ENCODE measurements at regions not wholly inside any gene's neighbourhood (a gene's known extent, or its start where the extent isn't known, plus 50 kb on each side); places are given as distances from the start of the nearest gene placed in this dataset.

- Histone ChIP-seq H3K4me2 (ENCODE audit: low read length) (no peak overlapping the region), H2BK5ac (ENCODE audit: low read depth, low read length, poor library complexity) (no peak overlapping the region), H4K91ac (ENCODE audit: low read depth, low read length) (no peak overlapping the region), H3K27me3 (ENCODE audit: insufficient read depth, low read length) (no peaks in the 10 kb centered on the region), H3K79me2 (ENCODE audit: control insufficient read depth, insufficient read depth, low read length, poor library complexity) (no peaks in the 10 kb centered on the region), H3K18ac (ENCODE audit: low read length) (no peak overlapping the region), H3K9me3 (ENCODE audit: insufficient read depth, low read depth, low read length) (no peaks in the 10 kb centered on the region), H3K4me1 (ENCODE audit: control insufficient read depth in 1 of 2, insufficient read depth in 2 of 2, low read length in 2 of 2) (no peaks in the 10 kb centered on the region), H2BK12ac (ENCODE audit: low read length) (no peak overlapping the region), H3K4ac (ENCODE audit: low read depth, low read length) (no peak overlapping the region), H3K79me1 (ENCODE audit: low read length) (no peaks in the 10 kb centered on the region), H3K27ac (ENCODE audit: low read depth, low read length) (no peak overlapping the region), H3K4me3 (ENCODE audit: low read depth, low read length) (no peak overlapping the region), H2AFZ (ENCODE audit: insufficient read depth, low read length, poor library complexity) (no peak overlapping the region), H3K9ac (ENCODE audit: low read length) (no peak overlapping the region), H4K8ac (ENCODE audit: low read depth, low read length) (no peak overlapping the region), H2AK5ac (ENCODE audit: low read length) (no peak overlapping the region), H3K36me3 (ENCODE audit: control insufficient read depth in 1 of 2, insufficient read depth in 2 of 2, low read length in 2 of 2) (no peaks in the 10 kb centered on the region), H2BK120ac (ENCODE audit: insufficient read depth, low read length, poor library complexity) (no peak overlapping the region), H3K23ac (ENCODE audit: low read length) (no peak overlapping the region), H4K12ac (ENCODE audit: low read depth, low read length) (no peak overlapping the region), H3K14ac (ENCODE audit: low read length) (no peak overlapping the region)
- WGBS (ENCODE audit: extremely low coverage, insufficient coverage, insufficient read length), result no CpG with 5 or more reads among the region's 10 CpGs
- DNase-seq, result peak; percentile 5 to 33
These were observed 182.5 kb upstream of the NPY2R start for GRCh38 chr4:155025762-155026457.

GRCh38 chr4:155026715-155027114 is 181.7 kb upstream of the NPY2R start:
- H3K4me3 ChIP-seq (ENCODE audit: low read depth, low read length), result no peak overlapping the region
- H3K18ac ChIP-seq (ENCODE audit: low read length), result no peak overlapping the region
- no peaks in the 10 kb centered on the region for H3K27me3 ChIP-seq (ENCODE audit: insufficient read depth, low read length)
- no peak overlapping the region for H2AFZ ChIP-seq (ENCODE audit: insufficient read depth, low read length, poor library complexity)
- no peak overlapping the region for H3K27ac ChIP-seq (ENCODE audit: low read depth, low read length)
- H3K9ac ChIP-seq (ENCODE audit: low read length), result no peak overlapping the region
- no peak overlapping the region for H2AK5ac ChIP-seq (ENCODE audit: low read length)
- H3K9me3 ChIP-seq (ENCODE audit: insufficient read depth, low read depth, low read length), result no peaks in the 10 kb centered on the region
- H2BK12ac ChIP-seq (ENCODE audit: low read length), result no peak overlapping the region
- no peak overlapping the region for H4K12ac ChIP-seq (ENCODE audit: low read depth, low read length)
- no peaks in the 10 kb centered on the region for H3K4me1 ChIP-seq (ENCODE audit: control insufficient read depth in 1 of 2, insufficient read depth in 2 of 2, low read length in 2 of 2)
- no peaks in the 10 kb centered on the region for H3K36me3 ChIP-seq (ENCODE audit: control insufficient read depth in 1 of 2, insufficient read depth in 2 of 2, low read length in 2 of 2)
- H3K4me2 ChIP-seq (ENCODE audit: low read length), result no peak overlapping the region
- H3K23ac ChIP-seq (ENCODE audit: low read length), result no peak overlapping the region
- no peak overlapping the region for H3K4ac ChIP-seq (ENCODE audit: low read depth, low read length)
- DNase-seq, result no peak
- no CpG with 5 or more reads among the region's 6 CpGs for WGBS (ENCODE audit: extremely low coverage, insufficient coverage, insufficient read length)
- H4K91ac ChIP-seq (ENCODE audit: low read depth, low read length), result no peak overlapping the region
- no peaks in the 10 kb centered on the region for H3K79me2 ChIP-seq (ENCODE audit: control insufficient read depth, insufficient read depth, low read length, poor library complexity)
- H4K8ac ChIP-seq (ENCODE audit: low read depth, low read length), result no peak overlapping the region
- no peak overlapping the region for H3K14ac ChIP-seq (ENCODE audit: low read length)
- no peak overlapping the region for H2BK120ac ChIP-seq (ENCODE audit: insufficient read depth, low read length, poor library complexity)
- H2BK5ac ChIP-seq (ENCODE audit: low read depth, low read length, poor library complexity), result no peak overlapping the region
- no peaks in the 10 kb centered on the region for H3K79me1 ChIP-seq (ENCODE audit: low read length)

GRCh38 chr4:155032521-155033229 is 175.8 kb upstream of the NPY2R start:
- no peak overlapping the region for H2AK5ac ChIP-seq (ENCODE audit: low read length)
- H2BK120ac ChIP-seq (ENCODE audit: insufficient read depth, low read length, poor library complexity), result no peak overlapping the region
- no peak overlapping the region for H4K12ac ChIP-seq (ENCODE audit: low read depth, low read length)
- no peak overlapping the region for H3K9ac ChIP-seq (ENCODE audit: low read length)
- H3K23ac ChIP-seq (ENCODE audit: low read length), result no peak overlapping the region
- no peak overlapping the region for H2BK12ac ChIP-seq (ENCODE audit: low read length)
- H3K9me3 ChIP-seq (ENCODE audit: insufficient read depth, low read depth, low read length), result no peaks in the 10 kb centered on the region
- H3K18ac ChIP-seq (ENCODE audit: low read length), result no peak overlapping the region
- no peak overlapping the region for H3K4ac ChIP-seq (ENCODE audit: low read depth, low read length)
- H4K91ac ChIP-seq (ENCODE audit: low read depth, low read length), result no peak overlapping the region
- no peak overlapping the region for H2BK5ac ChIP-seq (ENCODE audit: low read depth, low read length, poor library complexity)
- H3K4me2 ChIP-seq (ENCODE audit: low read length), result no peak overlapping the region
- no peak overlapping the region for H3K27ac ChIP-seq (ENCODE audit: low read depth, low read length)
- H4K8ac ChIP-seq (ENCODE audit: low read depth, low read length), result no peak overlapping the region
- H3K27me3 ChIP-seq (ENCODE audit: insufficient read depth, low read length), result no peaks in the 10 kb centered on the region
- no peaks in the 10 kb centered on the region for H3K4me1 ChIP-seq (ENCODE audit: control insufficient read depth in 1 of 2, insufficient read depth in 2 of 2, low read length in 2 of 2)
- no peak overlapping the region for H3K4me3 ChIP-seq (ENCODE audit: low read depth, low read length)
- WGBS (ENCODE audit: extremely low coverage, insufficient coverage, insufficient read length), result no CpG with 5 or more reads among the region's 5 CpGs
- H3K36me3 ChIP-seq (ENCODE audit: control insufficient read depth in 1 of 2, insufficient read depth in 2 of 2, low read length in 2 of 2), result no peaks in the 10 kb centered on the region
- no peaks in the 10 kb centered on the region for H3K79me2 ChIP-seq (ENCODE audit: control insufficient read depth, insufficient read depth, low read length, poor library complexity)
- no peak overlapping the region for H3K14ac ChIP-seq (ENCODE audit: low read length)
- H2AFZ ChIP-seq (ENCODE audit: insufficient read depth, low read length, poor library complexity), result no peak overlapping the region
- H3K79me1 ChIP-seq (ENCODE audit: low read length), result no peaks in the 10 kb centered on the region
- DNase-seq, result no peak

GRCh38 chr4:155033604-155034003 is 174.8 kb upstream of the NPY2R start:
- DNase-seq, result no peak
- no peak overlapping the region for H3K14ac ChIP-seq (ENCODE audit: low read length)
- H3K27ac ChIP-seq (ENCODE audit: low read depth, low read length), result no peak overlapping the region
- no peaks in the 10 kb centered on the region for H3K79me1 ChIP-seq (ENCODE audit: low read length)
- no peak overlapping the region for H2AK5ac ChIP-seq (ENCODE audit: low read length)
- no peak overlapping the region for H3K4me3 ChIP-seq (ENCODE audit: low read depth, low read length)
- no peak overlapping the region for H4K8ac ChIP-seq (ENCODE audit: low read depth, low read length)
- no peak overlapping the region for H3K4ac ChIP-seq (ENCODE audit: low read depth, low read length)
- no peaks in the 10 kb centered on the region for H3K27me3 ChIP-seq (ENCODE audit: insufficient read depth, low read length)
- H4K12ac ChIP-seq (ENCODE audit: low read depth, low read length), result no peak overlapping the region
- H3K36me3 ChIP-seq (ENCODE audit: control insufficient read depth in 1 of 2, insufficient read depth in 2 of 2, low read length in 2 of 2), result no peaks in the 10 kb centered on the region
- H3K9ac ChIP-seq (ENCODE audit: low read length), result no peak overlapping the region
- H3K79me2 ChIP-seq (ENCODE audit: control insufficient read depth, insufficient read depth, low read length, poor library complexity), result no peaks in the 10 kb centered on the region
- no peak overlapping the region for H2BK5ac ChIP-seq (ENCODE audit: low read depth, low read length, poor library complexity)
- H3K18ac ChIP-seq (ENCODE audit: low read length), result no peak overlapping the region
- H4K91ac ChIP-seq (ENCODE audit: low read depth, low read length), result no peak overlapping the region
- H2BK120ac ChIP-seq (ENCODE audit: insufficient read depth, low read length, poor library complexity), result no peak overlapping the region
- no CpG with 5 or more reads among the region's 4 CpGs for WGBS (ENCODE audit: extremely low coverage, insufficient coverage, insufficient read length)
- H3K9me3 ChIP-seq (ENCODE audit: insufficient read depth, low read depth, low read length), result no peaks in the 10 kb centered on the region
- no peak overlapping the region for H3K4me2 ChIP-seq (ENCODE audit: low read length)
- no peaks in the 10 kb centered on the region for H3K4me1 ChIP-seq (ENCODE audit: control insufficient read depth in 1 of 2, insufficient read depth in 2 of 2, low read length in 2 of 2)
- H2AFZ ChIP-seq (ENCODE audit: insufficient read depth, low read length, poor library complexity), result no peak overlapping the region
- H2BK12ac ChIP-seq (ENCODE audit: low read length), result no peak overlapping the region
- H3K23ac ChIP-seq (ENCODE audit: low read length), result peak overlapping the region; percentile 58
